Jurkat, Clone E6-1 (cell line): ENCODE measurements at regions not wholly inside any gene's neighbourhood (a gene's known extent, or its start where the extent isn't known, plus 50 kb on each side); places are given as distances from the start of the nearest gene placed in this dataset.
"Not testable (repeated sequence)": the region's sequence is repeated elsewhere in the genome, so short reads cannot be mapped to it uniquely, and the experiment has no call there.

Source experiments
- DNase-seq: peaks from one replicate; pipeline ENCODE4 v3.0.0-alpha.2; 2011; ENCODE audit warnings: low read depth, low spot score
- H3K4me3 ChIP-seq: 2 replicates; pipeline ENCODE4 v1.5.1; 2011; ENCODE audit warnings: mild to moderate bottlenecking, low read length, control low read depth, moderate library complexity

DNA sequence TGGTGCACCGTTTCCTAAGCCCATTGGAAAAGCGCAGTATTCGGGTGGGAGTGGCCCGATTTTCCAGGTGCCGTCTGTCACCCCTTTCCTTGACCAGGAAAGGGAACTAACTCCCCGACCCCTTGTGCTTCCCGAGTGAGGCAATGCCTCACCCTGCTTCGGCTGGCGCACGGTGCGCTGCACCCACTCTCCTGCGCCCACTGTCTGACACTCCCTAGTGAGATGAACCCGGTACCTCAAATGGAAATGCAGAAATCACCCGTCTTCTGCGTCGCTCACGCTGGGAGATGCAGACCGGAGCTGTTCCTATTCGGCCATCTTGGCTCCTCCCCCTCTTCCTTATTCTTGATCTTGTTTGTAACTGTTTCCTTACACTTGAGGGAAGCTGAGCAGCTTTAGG lies 142.8 kb upstream of the DST start:
- H3K4me3 ChIP-seq, DNase-seq: not testable (repeated sequence)

DNA sequence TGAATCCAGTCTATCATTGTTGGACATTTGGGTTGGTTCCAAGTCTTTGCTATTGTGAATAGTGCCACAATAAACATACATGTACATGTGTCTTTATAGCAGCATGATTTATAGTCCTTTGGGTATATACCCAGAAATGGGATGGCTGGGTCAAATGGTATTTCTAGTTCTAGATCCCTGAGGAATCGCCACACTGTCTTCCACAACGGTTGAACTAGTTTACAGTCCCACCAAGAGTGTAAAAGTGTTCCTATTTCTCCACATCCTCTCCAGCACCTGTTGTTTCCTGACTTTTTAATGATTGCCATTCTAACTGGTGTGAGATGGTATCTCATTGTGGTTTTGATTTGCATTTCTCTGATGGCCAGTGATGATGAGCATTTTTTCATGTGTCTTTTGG lies 137.4 kb upstream of the DST start:
- not testable (repeated sequence) for DNase-seq, H3K4me3 ChIP-seq

DNA sequence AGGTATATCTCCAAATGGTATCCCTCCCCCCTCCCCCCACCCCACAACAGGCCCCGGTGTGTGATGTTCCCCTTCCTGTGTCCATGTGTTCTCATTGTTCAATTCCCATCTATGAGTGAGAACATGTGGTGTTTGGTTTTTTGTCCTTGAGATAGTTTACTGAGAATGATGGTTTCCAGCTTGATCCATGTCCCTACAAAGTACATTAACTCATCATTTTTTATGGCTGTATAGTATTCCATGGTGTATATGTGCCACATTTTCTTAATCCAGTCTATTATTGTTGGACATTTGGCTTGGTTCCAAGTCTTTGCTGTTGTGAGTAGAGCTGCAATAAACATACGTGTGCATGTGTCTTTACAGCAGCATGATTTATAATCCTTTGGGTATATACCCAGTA lies 135.8 kb upstream of the DST start:
- H3K4me3 ChIP-seq, DNase-seq: not testable (repeated sequence)

DNA sequence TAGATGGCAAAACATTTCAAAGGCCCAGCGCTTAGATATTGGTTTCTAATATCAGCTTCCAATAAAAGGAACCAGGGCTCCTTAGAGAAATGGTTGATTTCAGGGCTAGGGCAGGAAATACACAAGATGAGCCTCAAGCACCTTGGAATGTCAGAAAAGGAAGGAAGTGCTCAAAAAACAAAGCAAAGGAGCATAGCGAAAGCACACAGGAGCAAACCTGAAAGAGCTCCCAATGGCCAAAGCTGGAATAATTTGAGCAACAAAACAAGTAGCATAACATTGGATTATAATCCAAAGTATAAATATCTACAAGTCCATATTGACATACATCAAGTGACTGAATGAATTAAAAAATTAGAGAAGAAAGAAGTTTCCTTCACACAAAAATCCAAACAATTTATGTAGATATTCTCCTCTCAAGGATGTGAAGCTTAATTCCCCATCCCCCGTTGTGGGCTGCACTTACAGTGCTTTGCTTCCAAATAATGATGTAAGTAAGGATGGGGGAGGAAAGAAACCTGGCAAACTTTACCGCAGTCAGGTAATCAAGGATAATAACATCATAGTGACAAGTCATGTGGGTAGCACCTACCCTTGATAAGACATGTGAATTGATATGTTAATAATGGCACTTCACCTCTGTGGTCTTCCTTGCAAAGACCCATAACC lies 132.9 kb upstream of the DST start:
- H3K4me3 ChIP-seq: no peak overlapping the region
- DNase-seq: no peak

DNA sequence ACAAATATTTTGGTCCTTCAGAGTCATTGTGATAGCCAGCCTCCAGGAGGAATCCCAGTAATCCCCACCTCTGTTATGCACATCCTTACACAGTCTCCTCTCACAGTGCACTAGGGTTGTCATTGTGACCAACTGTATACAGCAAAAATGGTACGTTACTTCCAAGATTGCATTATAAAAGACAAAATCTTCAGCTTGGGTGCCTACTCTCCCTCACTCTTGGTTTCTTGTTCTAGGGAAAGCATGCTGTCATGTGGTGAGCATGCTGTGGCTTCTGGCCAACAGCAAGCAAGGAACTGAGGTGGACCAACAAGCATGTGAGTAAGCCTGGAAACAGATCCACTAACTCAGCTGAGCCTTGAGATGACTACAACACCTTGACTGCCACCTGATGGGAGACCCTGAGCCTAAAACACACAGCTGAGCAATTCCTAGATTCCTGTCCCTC lies 130.1 kb upstream of the DST start:
- DNase-seq: no peak
- H3K4me3 ChIP-seq: no peak overlapping the region

DNA sequence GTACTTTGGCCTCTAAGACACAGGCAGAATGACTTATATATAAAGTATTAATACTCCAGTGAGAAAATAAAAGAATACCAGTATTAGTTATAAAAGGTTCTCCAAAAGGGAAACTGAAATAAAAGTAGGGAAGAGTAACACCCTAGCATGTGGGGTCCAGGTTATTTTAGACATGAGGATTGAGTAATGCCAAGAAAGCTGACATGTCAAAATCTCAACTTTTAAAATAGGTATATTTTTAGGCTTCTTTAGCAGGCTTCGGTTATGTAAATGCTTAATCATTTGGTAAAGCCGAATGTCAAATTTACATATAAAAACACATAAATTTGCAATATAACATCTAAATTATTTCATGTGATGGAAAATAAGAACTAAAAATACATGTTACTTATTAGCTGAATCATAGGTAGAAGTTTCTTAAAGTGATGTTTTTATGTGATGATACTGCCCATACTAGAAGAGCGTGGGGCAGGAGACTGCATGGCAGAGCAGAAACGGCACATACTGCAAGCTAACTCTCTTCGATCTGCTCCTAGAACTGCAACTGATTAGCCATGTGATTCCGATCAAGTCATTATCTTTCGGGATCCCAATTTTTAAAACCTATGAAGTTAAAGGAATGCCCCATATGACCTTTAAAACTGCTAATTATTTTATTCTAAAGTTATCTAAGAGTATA lies 129.4 kb upstream of the DST start:
- DNase-seq: no peak
- H3K4me3 ChIP-seq: no peak overlapping the region

DNA sequence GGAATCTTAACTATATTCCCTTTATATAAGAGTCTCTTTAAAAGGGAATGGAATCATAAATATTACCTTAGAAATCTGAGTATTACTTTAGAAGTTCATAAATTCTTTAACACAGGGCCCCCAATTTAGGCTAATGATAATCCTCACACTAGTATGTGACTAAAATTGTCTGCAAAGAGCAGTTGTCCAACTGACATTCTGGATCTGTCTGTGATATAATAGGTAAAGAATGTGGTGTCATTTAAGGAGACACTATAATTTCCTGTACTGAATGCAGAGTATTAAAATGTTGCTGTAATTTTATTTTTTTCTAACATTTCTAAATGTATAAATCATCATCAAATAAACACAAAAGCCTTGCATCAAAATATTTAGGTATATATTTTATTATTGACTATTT lies 128.5 kb upstream of the DST start:
- no peak overlapping the region for H3K4me3 ChIP-seq
- no peak for DNase-seq

DNA sequence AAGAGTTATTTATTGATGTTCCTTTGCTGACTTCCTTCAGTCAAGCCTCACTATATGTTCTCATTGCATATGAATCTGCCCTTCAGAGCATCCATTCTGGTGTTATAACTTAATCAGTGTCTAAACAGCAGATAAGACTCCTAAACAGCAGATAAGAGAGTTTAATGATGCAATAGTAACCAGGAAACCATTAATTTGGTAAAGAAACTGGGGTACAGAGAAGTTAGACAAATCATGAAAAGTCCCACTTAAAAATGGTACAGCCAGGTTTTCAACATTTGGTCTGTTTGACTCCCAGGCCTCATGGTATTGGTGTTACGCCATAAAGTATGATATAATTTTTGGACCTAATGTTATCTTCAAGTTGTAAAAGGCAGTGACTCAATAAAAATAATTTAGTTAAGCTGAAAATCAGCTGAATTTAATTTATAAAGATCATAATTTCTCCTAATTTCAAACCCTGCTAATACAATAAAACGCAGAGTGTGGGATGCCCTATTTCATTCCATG lies 127.4 kb upstream of the DST start:
- no peak overlapping the region for H3K4me3 ChIP-seq
- DNase-seq: no peak

DNA sequence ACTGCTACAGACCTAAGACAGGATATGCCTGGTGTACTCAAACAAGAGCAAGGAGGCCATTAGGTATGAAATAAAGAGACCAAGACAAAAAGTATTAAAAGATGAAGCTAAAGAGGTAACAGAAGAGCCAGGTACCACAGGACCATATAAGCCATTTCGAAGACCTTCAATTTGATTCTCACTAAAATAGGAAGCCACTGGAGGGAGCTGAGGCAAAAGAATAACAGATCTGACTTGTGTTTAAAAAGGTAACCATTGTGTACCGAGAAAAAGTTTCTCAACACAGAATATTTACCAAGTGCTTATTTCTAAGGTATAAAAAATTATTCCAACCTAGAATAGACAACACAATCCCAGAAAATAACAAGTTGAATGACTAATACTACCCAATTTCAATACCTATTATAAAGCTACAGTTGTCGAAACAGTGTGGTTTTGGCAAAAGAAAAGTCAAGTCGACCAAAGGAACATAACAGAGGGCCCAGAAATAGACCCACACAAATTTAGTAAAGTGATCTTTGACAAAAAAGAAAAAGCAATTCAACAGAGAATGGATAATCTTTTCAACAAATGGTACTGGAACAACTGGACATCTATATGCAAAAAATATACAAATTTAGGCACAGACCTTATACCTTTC lies 125.3 kb upstream of the DST start:
- no peak for DNase-seq
- no peak overlapping the region for H3K4me3 ChIP-seq

DNA sequence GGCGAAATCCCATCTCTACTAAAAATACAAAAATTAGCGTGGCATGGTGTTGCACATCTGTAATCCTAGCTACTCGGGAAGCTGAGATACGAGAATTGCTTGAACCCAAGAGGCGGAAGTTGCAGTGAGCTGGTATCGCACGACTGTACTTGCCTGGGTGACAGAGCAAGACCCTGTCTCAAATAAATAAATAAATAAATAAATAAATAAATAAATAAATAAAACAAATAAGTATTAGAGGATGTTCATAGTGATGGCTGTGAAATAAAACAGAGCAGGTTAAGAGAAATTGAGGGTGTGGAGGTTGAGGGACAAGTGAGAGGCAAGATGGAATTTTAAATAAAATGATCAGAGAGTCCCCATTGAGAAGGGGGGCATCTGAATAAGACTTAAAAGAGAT lies 124.7 kb upstream of the DST start:
- no peak overlapping the region for H3K4me3 ChIP-seq
- no peak for DNase-seq

DNA sequence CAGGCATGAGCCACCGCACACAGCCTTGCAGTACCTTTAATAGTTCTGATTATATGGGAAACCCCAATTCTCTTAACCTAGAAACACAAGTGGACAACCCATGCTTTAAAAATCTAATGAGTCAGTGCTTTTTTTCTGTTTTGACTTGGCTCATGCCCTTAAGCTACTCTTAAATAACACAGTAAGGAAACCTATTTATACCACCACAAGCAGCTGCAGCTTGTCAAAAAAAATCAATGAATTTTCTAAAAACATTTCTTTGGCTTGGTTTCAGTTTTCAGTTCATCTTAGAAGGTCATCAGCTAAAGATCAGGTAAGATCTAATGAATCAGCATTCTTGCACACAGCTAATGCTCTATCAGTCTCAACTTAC lies 124.1 kb upstream of the DST start:
- no peak for DNase-seq
- no peak overlapping the region for H3K4me3 ChIP-seq

DNA sequence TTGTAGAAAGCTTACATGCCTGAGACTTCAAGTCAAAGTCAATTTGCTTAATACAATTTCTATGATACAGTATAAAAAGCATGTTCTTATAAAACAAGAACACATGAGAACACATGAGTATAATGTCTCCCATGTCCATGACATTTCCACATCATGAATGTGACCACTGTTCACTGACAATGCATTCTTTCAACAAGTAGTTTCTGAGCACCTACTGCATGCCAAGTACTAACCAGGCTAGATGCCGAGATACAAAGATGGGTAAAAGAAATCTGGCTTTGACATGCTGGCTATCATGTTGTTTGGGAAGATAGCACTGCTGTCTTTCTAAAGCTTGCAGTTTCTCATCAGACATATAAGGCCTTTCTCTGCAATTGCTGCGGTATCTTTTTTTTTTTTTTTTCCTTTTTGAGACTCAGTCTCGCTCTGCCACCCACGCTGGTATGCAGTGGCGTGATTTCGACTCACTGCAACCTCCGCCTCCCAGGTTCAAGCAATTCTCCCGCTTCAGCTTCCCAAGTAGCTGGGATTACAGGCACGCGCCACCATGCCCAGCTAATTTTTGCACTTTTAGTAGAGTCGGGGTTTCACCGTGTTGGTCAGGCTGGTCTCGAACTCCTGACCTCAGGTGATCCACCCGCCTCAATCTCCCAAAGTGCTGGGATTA lies 123.6 kb upstream of the DST start:
- H3K4me3 ChIP-seq: no peak overlapping the region
- DNase-seq: no peak

DNA sequence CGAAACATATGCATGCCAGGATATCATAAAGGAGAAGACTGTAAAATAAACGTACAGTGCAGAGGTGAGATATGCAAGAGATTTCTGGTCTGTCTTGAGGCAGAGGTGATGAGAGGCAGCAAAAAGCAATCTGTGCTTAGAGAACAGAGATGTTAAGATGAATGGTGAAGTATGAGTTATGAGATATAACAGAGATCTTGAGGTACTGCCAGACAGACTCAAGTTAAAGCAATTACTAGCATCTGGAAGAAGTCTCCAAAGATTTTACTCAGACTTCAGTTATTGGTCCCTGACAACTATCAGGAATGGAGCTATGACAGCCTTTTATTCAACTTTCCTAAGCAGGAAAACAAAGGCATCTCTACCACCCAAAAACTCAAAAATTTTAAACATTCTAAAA lies 122.8 kb upstream of the DST start:
- no peak for DNase-seq
- no peak overlapping the region for H3K4me3 ChIP-seq

DNA sequence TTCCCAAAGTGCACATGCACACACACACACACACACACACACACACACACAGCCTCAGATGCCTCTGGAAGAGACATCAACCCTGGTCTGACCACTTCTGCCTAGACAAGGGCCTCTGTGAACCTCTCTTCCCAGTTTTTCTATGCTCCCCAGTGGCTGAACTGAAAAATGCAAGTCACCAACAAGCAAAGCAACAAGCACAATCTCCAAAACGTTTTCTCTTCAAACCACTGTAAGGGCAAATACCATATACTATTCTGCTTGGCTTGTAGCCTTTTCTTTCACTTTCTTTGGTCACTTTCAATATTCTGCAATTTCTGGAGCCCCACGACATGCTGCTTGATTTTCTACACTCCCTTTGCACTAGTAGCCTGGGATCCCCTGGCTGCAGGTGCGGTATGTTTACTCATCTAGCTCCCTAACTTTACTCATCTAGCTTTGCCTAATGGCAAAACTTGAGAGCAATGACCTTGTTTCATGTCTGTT lies 121.4 kb upstream of the DST start:
- no peak for DNase-seq
- no peak overlapping the region for H3K4me3 ChIP-seq

DNA sequence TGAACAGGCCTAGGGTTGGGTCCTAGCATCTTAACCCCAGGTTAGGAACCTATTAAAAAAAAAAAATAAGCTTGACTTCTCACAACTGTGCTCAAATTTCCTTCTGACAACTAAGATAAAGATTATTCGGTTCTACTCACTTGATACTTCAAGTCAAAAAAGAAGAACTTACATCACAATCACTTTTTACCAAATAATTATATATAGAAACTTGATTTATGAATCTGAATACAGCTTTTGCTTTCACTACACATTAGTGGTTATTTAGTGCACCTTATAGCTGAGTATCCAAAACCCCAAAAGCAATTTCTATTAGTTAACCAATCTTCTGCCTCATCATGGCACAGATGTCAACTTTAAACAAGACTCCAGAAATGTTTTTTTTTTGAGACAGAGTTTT lies 119.0 kb upstream of the DST start:
- no peak overlapping the region for H3K4me3 ChIP-seq
- no peak for DNase-seq

DNA sequence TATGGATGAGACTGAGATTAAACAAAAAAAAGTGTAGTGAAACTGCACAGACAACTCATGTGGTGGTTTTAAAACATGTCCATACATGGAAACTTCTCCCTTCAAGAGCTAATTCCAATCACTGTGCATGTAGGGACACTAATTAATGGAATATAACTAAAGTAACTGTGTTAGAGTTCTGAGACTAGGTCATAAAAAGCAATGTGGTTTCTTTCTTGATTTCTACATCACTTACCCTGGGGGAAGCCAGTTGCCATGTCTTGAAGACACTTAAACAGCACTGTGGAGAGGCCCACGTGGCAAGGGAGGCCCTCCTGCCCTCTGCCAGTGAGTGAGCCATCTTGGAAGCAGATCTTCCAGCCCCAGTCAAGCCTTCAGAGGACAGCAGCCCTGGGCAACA lies 118.2 kb upstream of the DST start:
- no peak for DNase-seq
- H3K4me3 ChIP-seq: no peak overlapping the region

DNA sequence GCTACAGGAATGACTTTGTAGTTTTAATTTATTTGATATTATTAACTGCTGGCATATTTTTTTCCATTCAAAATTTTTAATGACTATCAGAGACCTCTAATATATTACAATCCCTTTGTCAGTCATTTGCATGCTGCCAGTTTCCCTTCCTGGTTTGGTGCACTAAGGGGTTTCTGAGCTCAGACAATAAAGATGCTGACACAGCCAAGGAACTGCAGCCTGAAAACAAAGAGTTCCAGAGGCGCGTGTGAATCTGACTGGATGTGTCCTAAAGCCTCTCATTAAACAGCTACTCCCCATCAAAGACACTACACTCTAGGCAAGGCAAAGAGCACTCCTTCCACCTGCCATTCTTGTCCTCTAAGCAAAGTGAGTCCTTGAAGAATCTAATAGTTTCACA lies 116.8 kb upstream of the DST start:
- no peak overlapping the region for H3K4me3 ChIP-seq
- DNase-seq: no peak

DNA sequence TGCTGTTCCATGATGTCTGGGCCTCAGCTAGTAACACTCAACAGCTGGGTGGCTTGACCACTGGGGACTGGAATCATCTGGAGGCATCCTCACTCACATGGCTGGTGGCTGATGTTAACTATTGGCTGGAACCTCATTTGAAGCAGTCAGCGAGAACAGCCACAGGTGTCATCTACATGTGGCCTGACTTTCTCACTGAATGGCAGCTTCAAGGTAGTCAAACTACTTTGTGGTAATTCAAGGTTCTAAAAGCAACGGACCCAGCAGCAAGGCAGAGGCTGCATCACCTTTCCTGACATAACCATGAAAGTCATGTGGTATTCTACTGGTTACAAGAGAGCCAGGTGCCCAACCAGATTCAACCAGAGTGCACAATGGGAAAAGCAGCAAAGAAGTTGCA lies 115.9 kb upstream of the DST start:
- DNase-seq: peak; percentile 77
- H3K4me3 ChIP-seq: no peak overlapping the region

DNA sequence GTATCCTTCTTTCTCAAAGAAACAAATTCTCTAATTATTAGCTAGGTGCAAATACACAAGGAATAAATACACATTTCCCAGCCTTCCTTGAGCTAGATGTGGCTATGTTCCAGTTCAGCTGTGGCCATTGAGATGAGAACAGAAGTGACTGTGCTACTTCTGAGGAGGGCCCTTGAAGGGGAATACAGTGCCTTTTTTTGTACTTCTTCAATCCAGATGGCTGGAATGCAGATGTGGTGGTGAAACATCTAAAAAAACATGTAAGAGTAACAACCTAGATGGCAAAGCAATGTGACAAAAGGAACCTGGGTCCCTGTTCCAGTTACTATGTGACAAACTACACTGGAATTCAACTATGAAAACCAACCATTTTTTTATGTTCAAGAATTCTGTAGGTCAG lies 115.4 kb upstream of the DST start:
- H3K4me3 ChIP-seq: no peak overlapping the region
- DNase-seq: no peak

DNA sequence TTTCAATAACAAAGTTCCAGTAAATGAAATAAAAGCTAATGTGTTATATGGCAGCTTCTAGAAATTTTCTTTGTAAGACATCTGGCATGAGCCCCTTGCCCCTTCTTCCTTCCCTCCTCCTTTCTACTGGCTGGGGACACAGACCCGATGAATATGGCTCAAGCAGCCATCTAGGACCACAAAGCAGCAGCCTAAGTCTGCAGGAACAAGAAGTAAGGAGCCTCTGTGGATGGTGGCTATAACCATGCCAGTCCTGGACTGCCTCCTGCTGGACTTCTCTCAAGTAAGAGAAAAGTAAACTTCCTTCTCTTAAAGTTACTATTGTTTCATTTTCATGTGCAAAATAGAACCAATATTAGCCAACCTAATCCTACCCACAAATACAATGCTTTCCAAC lies 114.9 kb upstream of the DST start:
- DNase-seq: no peak
- no peak overlapping the region for H3K4me3 ChIP-seq
